HepG2 (cell line): ENCODE measurements at regions not wholly inside any gene's neighbourhood (a gene's known extent, or its start where the extent isn't known, plus 50 kb on each side); places are given as distances from the start of the nearest gene placed in this dataset.

ENCODE experiments used
- AKAP8 ChIP-seq: sonication (generic); formaldehyde crosslinking; IDR thresholded peaks from 2 replicates; pipeline ENCODE4 v1.5.1; 2020; ENCODE audit warnings: mild to moderate bottlenecking, missing genetic modification reagents
- DNMT1 ChIP-seq: sonication (generic); formaldehyde crosslinking; IDR thresholded peaks from 2 replicates; pipeline ENCODE4 v1.5.1; 2020; ENCODE audit warnings: mild to moderate bottlenecking, missing genetic modification reagents
- HMG20A ChIP-seq: IDR thresholded peaks from 2 replicates; pipeline ENCODE4 v1.6.1; 2016; ENCODE audit warnings: borderline replicate concordance
- HMG20B ChIP-seq: conservative IDR thresholded peaks from 2 replicates; pipeline ENCODE4 v1.6.1; 2016; ENCODE audit warnings: missing genetic modification reagents, missing compliant biosample characterization
- MED13 ChIP-seq: sonication (generic); formaldehyde crosslinking; IDR thresholded peaks from 2 replicates; pipeline ENCODE4 v1.5.0; 2020; ENCODE audit warnings: missing genetic modification reagents
- NCOA2 ChIP-seq: sonication (generic); formaldehyde crosslinking; IDR thresholded peaks from 2 replicates; pipeline ENCODE4 v1.8.0; 2022; ENCODE audit warnings: inconsistent platforms
- NCOR1 ChIP-seq: fragments of 200-600 bp; sonication (generic); IDR thresholded peaks from 2 replicates; pipeline ENCODE4 v1.7.0; 2017; ENCODE audit warnings: antibody characterized with exemption, low read length, borderline replicate concordance
- RARA ChIP-seq: IDR thresholded peaks from 2 replicates; pipeline ENCODE4 v1.6.1; 2016; ENCODE audit warnings: missing genetic modification reagents, missing compliant biosample characterization
- RELA ChIP-seq: sonication (generic); formaldehyde crosslinking; IDR thresholded peaks from 2 replicates; pipeline ENCODE4 v1.4.0; 2020; ENCODE audit warnings: missing genetic modification reagents
- ZNF225 ChIP-seq: sonication (generic); formaldehyde crosslinking; IDR thresholded peaks from 2 replicates; pipeline ENCODE4 v1.4.0; 2020; ENCODE audit warnings: mild to moderate bottlenecking, missing genetic modification reagents
- ZNF430 ChIP-seq: sonication (generic); formaldehyde crosslinking; IDR thresholded peaks from 2 replicates; pipeline ENCODE4 v1.9.0; 2021; ENCODE audit warnings: mild to moderate bottlenecking, missing genetic modification reagents
- ZNF496 ChIP-seq: sonication (generic); formaldehyde crosslinking; IDR thresholded peaks from 2 replicates; pipeline ENCODE4 v1.8.1; 2023; ENCODE audit warnings: mild to moderate bottlenecking, moderate library complexity, missing genetic modification reagents; ENCODE audit not compliant: insufficient replicate concordance
- ZNF552 ChIP-seq: sonication (generic); formaldehyde crosslinking; IDR thresholded peaks from 2 replicates; pipeline ENCODE4 v1.9.0; 2022; ENCODE audit warnings: missing genetic modification reagents, mild to moderate bottlenecking, borderline replicate concordance
- ZNF577 ChIP-seq: sonication (generic); formaldehyde crosslinking; IDR thresholded peaks from 2 replicates; pipeline ENCODE4 v1.4.0; 2020; ENCODE audit warnings: mild to moderate bottlenecking, low read depth, missing genetic modification reagents, borderline replicate concordance
- TF ChIP-seq, protein P1 (sequence below): sonication (generic); formaldehyde crosslinking; IDR thresholded peaks from 2 replicates; pipeline ENCODE4 v1.9.0; 2021; ENCODE audit warnings: missing genetic modification reagents, mild to moderate bottlenecking, borderline replicate concordance
- TF ChIP-seq, protein P2 (sequence below): sonication (generic); formaldehyde crosslinking; IDR thresholded peaks from 2 replicates; pipeline ENCODE4 v1.4.0; 2020; ENCODE audit warnings: missing genetic modification reagents
- TF ChIP-seq, protein P3 (sequence below): sonication (generic); formaldehyde crosslinking; IDR thresholded peaks from 2 replicates; pipeline ENCODE4 v1.4.0; 2020; ENCODE audit warnings: missing genetic modification reagents
- TF ChIP-seq, protein P4 (sequence below): sonication (generic); formaldehyde crosslinking; IDR thresholded peaks from 2 replicates; pipeline ENCODE4 v1.4.0; 2020; ENCODE audit warnings: missing genetic modification reagents, mild to moderate bottlenecking, borderline replicate concordance
- TF ChIP-seq, protein P5 (sequence below): sonication (generic); formaldehyde crosslinking; IDR thresholded peaks from 2 replicates; pipeline ENCODE4 v1.4.0; 2020; ENCODE audit warnings: missing genetic modification reagents, mild to moderate bottlenecking, borderline replicate concordance
- TF ChIP-seq, protein P6 (sequence below): IDR thresholded peaks from 2 replicates; pipeline ENCODE4 v1.6.1; 2016; ENCODE audit warnings: missing genetic modification reagents, missing compliant biosample characterization

DNA sequence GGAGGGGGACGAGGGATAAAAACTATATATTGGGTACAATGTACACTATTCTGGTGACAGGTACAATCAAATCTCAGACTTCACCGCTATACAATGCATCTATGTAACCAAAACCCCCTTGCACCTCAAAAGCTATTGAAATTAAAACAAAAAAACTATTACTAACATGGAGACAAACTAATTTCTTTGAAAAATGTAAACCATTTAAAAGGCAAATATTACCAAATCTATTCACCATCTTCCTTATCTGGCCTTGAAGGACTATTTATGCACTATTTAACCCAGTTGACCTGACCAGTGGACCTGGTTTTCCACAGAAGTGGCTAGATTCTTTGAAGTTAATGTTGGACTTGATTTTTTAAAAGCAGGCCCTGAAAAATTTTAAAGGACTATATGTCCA is 212.3 kb upstream of the RPS6KA3 start (continued):
- TF ChIP-seq, protein P1, sequence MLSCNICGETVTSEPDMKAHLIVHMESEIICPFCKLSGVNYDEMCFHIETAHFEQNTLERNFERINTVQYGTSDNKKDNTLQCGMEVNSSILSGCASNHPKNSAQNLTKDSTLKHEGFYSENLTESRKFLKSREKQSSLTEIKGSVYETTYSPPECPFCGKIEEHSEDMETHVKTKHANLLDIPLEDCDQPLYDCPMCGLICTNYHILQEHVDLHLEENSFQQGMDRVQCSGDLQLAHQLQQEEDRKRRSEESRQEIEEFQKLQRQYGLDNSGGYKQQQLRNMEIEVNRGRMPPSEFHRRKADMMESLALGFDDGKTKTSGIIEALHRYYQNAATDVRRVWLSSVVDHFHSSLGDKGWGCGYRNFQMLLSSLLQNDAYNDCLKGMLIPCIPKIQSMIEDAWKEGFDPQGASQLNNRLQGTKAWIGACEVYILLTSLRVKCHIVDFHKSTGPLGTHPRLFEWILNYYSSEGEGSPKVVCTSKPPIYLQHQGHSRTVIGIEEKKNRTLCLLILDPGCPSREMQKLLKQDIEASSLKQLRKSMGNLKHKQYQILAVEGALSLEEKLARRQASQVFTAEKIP (CRISPR knock-in tag): no peak
- TF ChIP-seq NCOA2 (CRISPR knock-in tag) (peak; percentile 93), AKAP8 (no peak), ZNF496 (no peak), ZNF225 (CRISPR knock-in tag) (no peak), DNMT1 (no peak), ZNF552 (CRISPR knock-in tag) (no peak), MED13 (CRISPR knock-in tag) (peak; percentile 75), HMG20A (CRISPR knock-in tag) (peak; percentile 38; the same call in 1 of the 2 replicates), RARA (CRISPR knock-in tag) (peak; percentile 58), NCOR1 (no peak), ZNF430 (CRISPR knock-in tag) (no peak), HMG20B (CRISPR knock-in tag) (no peak), RELA (no peak), ZNF577 (CRISPR knock-in tag) (no peak)
- TF ChIP-seq, protein P2, sequence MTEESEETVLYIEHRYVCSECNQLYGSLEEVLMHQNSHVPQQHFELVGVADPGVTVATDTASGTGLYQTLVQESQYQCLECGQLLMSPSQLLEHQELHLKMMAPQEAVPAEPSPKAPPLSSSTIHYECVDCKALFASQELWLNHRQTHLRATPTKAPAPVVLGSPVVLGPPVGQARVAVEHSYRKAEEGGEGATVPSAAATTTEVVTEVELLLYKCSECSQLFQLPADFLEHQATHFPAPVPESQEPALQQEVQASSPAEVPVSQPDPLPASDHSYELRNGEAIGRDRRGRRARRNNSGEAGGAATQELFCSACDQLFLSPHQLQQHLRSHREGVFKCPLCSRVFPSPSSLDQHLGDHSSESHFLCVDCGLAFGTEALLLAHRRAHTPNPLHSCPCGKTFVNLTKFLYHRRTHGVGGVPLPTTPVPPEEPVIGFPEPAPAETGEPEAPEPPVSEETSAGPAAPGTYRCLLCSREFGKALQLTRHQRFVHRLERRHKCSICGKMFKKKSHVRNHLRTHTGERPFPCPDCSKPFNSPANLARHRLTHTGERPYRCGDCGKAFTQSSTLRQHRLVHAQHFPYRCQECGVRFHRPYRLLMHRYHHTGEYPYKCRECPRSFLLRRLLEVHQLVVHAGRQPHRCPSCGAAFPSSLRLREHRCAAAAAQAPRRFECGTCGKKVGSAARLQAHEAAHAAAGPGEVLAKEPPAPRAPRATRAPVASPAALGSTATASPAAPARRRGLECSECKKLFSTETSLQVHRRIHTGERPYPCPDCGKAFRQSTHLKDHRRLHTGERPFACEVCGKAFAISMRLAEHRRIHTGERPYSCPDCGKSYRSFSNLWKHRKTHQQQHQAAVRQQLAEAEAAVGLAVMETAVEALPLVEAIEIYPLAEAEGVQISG (CRISPR knock-in tag): no peak
- TF ChIP-seq, protein P3, sequence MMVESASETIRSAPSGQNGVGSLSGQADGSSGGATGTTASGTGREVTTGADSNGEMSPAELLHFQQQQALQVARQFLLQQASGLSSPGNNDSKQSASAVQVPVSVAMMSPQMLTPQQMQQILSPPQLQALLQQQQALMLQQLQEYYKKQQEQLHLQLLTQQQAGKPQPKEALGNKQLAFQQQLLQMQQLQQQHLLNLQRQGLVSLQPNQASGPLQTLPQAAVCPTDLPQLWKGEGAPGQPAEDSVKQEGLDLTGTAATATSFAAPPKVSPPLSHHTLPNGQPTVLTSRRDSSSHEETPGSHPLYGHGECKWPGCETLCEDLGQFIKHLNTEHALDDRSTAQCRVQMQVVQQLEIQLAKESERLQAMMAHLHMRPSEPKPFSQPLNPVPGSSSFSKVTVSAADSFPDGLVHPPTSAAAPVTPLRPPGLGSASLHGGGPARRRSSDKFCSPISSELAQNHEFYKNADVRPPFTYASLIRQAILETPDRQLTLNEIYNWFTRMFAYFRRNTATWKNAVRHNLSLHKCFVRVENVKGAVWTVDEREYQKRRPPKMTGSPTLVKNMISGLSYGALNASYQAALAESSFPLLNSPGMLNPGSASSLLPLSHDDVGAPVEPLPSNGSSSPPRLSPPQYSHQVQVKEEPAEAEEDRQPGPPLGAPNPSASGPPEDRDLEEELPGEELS (CRISPR knock-in tag): peak; percentile 57; the same call in 1 of the 2 replicates
- TF ChIP-seq, protein P4, sequence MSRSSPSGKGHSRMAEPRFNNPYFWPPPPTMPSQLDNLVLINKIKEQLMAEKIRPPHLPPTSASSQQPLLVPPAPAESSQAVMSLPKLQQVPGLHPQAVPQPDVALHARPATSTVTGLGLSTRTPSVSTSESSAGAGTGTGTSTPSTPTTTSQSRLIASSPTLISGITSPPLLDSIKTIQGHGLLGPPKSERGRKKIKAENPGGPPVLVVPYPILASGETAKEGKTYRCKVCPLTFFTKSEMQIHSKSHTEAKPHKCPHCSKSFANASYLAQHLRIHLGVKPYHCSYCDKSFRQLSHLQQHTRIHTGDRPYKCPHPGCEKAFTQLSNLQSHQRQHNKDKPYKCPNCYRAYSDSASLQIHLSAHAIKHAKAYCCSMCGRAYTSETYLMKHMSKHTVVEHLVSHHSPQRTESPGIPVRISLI: peak; percentile 55; the same call in 1 of the 2 replicates
- TF ChIP-seq, protein P5, sequence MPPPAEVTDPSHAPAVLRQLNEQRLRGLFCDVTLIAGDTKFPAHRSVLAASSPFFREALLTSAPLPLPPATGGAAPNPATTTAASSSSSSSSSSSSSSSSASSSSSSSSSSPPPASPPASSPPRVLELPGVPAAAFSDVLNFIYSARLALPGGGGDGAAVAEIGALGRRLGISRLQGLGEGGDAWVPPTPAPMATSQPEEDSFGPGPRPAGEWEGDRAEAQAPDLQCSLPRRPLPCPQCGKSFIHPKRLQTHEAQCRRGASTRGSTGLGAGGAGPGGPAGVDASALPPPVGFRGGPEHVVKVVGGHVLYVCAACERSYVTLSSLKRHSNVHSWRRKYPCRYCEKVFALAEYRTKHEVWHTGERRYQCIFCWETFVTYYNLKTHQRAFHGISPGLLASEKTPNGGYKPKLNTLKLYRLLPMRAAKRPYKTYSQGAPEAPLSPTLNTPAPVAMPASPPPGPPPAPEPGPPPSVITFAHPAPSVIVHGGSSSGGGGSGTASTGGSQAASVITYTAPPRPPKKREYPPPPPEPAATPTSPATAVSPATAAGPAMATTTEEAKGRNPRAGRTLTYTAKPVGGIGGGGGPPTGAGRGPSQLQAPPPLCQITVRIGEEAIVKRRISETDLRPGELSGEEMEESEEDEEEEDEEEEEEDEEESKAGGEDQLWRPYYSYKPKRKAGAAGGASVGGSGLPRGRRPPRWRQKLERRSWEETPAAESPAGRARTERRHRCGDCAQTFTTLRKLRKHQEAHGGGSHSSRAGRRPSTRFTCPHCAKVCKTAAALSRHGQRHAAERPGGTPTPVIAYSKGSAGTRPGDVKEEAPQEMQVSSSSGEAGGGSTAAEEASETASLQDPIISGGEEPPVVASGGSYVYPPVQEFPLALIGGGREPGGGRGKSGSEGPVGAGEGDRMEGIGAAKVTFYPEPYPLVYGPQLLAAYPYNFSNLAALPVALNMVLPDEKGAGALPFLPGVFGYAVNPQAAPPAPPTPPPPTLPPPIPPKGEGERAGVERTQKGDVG (CRISPR knock-in tag): no peak
- TF ChIP-seq, protein P6, sequence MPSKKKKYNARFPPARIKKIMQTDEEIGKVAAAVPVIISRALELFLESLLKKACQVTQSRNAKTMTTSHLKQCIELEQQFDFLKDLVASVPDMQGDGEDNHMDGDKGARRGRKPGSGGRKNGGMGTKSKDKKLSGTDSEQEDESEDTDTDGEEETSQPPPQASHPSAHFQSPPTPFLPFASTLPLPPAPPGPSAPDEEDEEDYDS (CRISPR knock-in tag): no peak
